RWPE1 (cell line): ENCODE measurements at regions not wholly inside any gene's neighbourhood (a gene's known extent, or its start where the extent isn't known, plus 50 kb on each side); places are given as distances from the start of the nearest gene placed in this dataset.

ENCODE experiments used
- CTCF ChIA-PET: fragments of 350-600 bp; sonication (Branson Sonifier 250); formaldehyde crosslinking; extraction: SDS; loops from one replicate; lab custom pipeline; 2021; lab: Yijun Ruan, JAX
- POLR2A ChIA-PET: fragments of 400-600 bp; formaldehyde crosslinking; extraction: SDS; loops from one replicate; lab custom pipeline; 2020; ENCODE audit warnings: antibody characterized with exemption; ENCODE audit not compliant: low non-redundant PET; lab: Yijun Ruan, JAX
- DNase-seq: peaks from one replicate; pipeline ENCODE4 v3.0.0; 2012; ENCODE audit warnings: low spot score
- H3K27ac ChIP-seq: fragments of 450-650 bp; 2 replicates; pipeline ENCODE4 v1.5.1; 2017
- TF ChIP-seq, protein P1 (sequence below): fragments of 450-650 bp; conservative IDR thresholded peaks from 2 replicates; pipeline ENCODE4 v1.5.1; 2017; ENCODE audit warnings: low read depth, mild to moderate bottlenecking

DNA sequence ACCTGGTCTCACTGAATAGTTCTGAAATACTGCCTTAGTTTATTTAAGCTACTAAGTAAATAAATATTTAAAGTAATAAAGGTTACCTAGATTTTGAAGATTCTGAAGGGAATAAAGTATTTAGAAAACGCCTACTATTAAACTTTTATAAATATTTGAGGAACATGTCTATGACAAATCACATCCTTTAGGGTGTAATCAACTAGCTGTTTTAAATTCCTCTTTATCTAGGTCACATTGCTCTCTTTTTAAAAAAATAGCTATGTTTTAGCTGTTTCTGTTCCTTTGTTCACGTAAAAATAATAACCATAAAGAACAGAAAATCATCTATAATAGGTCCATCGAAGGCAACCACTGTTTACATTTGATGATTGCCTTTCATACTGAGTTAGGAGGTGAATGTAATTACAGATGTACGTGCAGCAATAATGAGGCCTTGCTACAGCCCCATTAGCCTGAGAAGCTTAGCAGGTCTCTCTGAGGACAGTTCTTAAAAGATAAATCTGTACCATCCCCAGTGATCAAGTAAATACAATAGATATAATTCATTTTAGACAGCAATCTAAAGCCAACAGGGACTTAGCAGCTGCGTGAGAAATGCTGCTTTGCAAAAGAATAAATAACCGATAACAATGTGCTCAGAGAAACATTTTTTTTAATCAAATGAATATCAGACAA, 449.5 kb downstream of the LIG4 start:
- H3K27ac ChIP-seq: no peak overlapping the region
- TF ChIP-seq, protein P1, sequence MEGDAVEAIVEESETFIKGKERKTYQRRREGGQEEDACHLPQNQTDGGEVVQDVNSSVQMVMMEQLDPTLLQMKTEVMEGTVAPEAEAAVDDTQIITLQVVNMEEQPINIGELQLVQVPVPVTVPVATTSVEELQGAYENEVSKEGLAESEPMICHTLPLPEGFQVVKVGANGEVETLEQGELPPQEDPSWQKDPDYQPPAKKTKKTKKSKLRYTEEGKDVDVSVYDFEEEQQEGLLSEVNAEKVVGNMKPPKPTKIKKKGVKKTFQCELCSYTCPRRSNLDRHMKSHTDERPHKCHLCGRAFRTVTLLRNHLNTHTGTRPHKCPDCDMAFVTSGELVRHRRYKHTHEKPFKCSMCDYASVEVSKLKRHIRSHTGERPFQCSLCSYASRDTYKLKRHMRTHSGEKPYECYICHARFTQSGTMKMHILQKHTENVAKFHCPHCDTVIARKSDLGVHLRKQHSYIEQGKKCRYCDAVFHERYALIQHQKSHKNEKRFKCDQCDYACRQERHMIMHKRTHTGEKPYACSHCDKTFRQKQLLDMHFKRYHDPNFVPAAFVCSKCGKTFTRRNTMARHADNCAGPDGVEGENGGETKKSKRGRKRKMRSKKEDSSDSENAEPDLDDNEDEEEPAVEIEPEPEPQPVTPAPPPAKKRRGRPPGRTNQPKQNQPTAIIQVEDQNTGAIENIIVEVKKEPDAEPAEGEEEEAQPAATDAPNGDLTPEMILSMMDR: no peak
- ChIA-PET CTCF (no interaction called here), POLR2A (no interaction called here)
- no peak for DNase-seq

- H3K27ac ChIP-seq: no peak overlapping the region
- CTCF ChIA-PET: no interaction called here
- TF ChIP-seq, protein P1: no peak
- POLR2A ChIA-PET: no interaction called here
- DNase-seq: no peak
Observed at GRCh38 chr13:107764046-107764445, 451.3 kb downstream of the LIG4 start.

GRCh38 chr13:107753748-107754147, 461.6 kb downstream of the LIG4 start:
- ChIA-PET POLR2A (no interaction called here), CTCF (no interaction called here)
- no peak overlapping the region for H3K27ac ChIP-seq
- TF ChIP-seq, protein P1: no peak
- DNase-seq: no peak

- DNase-seq: no peak
- no peak overlapping the region for H3K27ac ChIP-seq
- CTCF ChIA-PET: no interaction called here
- POLR2A ChIA-PET: no interaction called here
- TF ChIP-seq, protein P1: no peak
Observed at GRCh38 chr13:107753291-107753690, 462.0 kb downstream of the LIG4 start.

DNA sequence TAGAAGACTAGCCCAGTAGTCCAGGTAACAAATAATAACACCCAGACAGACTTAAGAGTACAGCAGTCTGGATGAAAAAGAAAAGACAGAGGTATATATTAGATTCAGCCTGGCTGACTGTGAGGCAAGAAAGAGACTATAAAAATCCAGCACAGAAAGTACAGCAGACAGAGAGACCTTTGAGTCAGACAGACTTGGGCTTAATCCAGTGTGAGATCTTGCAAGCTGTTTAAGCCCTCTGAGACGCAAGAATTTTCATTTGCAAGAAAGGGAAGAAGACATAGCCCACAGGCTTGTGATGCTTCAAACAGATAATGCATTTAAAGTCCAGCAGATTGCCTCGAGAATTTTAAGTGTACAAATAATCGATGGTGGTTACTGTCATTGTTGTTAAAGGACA, 471.4 kb downstream of the LIG4 start:
- CTCF ChIA-PET: no interaction called here
- H3K27ac ChIP-seq: no peak overlapping the region

GRCh38 chr13:107743526-107743925, 471.8 kb downstream of the LIG4 start:
- H3K27ac ChIP-seq: no peak overlapping the region
- ChIA-PET CTCF (no interaction called here), POLR2A (no interaction called here)
- TF ChIP-seq, protein P1: no peak
- no peak for DNase-seq

More for the DNA sequence above, 471.4 kb downstream of the LIG4 start:
- no peak for DNase-seq
- TF ChIP-seq, protein P1: no peak
- POLR2A ChIA-PET: no interaction called here

DNA sequence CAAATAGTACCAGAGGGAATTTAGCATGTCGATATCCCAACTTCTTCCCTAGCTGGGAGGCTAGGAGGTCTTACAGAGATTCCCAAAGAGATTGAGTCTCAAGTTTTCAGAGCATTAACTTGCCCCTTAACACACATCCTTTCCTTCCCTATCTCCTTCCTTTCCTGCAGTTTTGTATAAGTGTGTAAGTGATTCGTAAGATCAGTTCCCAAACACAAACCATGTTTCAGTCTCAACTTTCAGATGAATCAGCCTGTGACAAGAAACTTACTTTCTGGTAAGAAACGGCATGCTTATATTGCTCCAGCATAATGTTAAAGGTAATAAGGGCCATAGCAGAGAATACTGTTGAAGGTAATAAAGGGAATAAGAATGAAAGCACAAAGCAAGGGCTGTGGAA, 472.2 kb downstream of the LIG4 start:
- TF ChIP-seq, protein P1: no peak
- ChIA-PET CTCF (no interaction called here), POLR2A (no interaction called here)
- no peak overlapping the region for H3K27ac ChIP-seq
- DNase-seq: no peak
